ENCODE measurements at regions not wholly inside any gene's neighbourhood (a gene's known extent, or its start where the extent isn't known, plus 50 kb on each side); places are given as distances from the start of the nearest gene placed in this dataset.

- no peaks in the 10 kb centered on the region for H3K9me1 ChIP-seq (ENCODE audit: control insufficient read depth, extremely low read depth, insufficient read depth, low read length)
- no peaks in the 10 kb centered on the region for H3K36me3 ChIP-seq (ENCODE audit: control insufficient read depth in 2 of 2, extremely low read depth in 1 of 2, insufficient read depth in 2 of 2, low read length in 2 of 2)
- H3K9ac ChIP-seq (ENCODE audit: control insufficient read depth, extremely low read depth, insufficient read depth, low read length): no peak overlapping the region
- dilution Hi-C loops (cut with MboI; ENCODE audit: extremely low pct_ligation_motif_present, low sequenced_read_pairs): no loop called here
- H3K4me1 ChIP-seq (ENCODE audit: control insufficient read depth, extremely low read depth, insufficient read depth, low read length): no peaks in the 10 kb centered on the region
- DNase-seq (ENCODE audit: low read depth, low spot score): no peak
- no peak overlapping the region for H3K4me3 ChIP-seq (ENCODE audit: control insufficient read depth in 2 of 3, extremely low read depth in 1 of 3, insufficient read depth in 2 of 3, low read depth in 1 of 3, low read length in 3 of 3)
- H3K4me2 ChIP-seq (ENCODE audit: control insufficient read depth, extremely low read depth, insufficient read depth, low read depth, low read length): no peak overlapping the region
- H3K27me3 ChIP-seq (ENCODE audit: control insufficient read depth, extremely low read depth, insufficient read depth, low read length): no peaks in the 10 kb centered on the region
- H3K79me2 ChIP-seq (ENCODE audit: control insufficient read depth, insufficient read depth, low read length): no peaks in the 10 kb centered on the region
- no peak overlapping the region for H2AFZ ChIP-seq (ENCODE audit: control insufficient read depth, low read length)
- no peaks in the 10 kb centered on the region for H4K20me1 ChIP-seq (ENCODE audit: control insufficient read depth, extremely low read depth, insufficient read depth, low read length)
- peak; percentile 34 for FAIRE-seq
- no peaks in the 10 kb centered on the region for H3K9me3 ChIP-seq (ENCODE audit: control insufficient read depth, low read depth, low read length)
- TF ChIP-seq EZH2 (IDR thresholded peaks at IDR 0.05; ENCODE audit: low read length) (no peak), CTCF (optimal IDR thresholded peaks at IDR 0.05 in 1 of 3, IDR thresholded peaks at IDR 0.05 in 1 of 3, conservative IDR thresholded peaks at IDR 0.05 in 1 of 3; ENCODE audit: extremely low read depth in 1 of 3, insufficient read depth in 2 of 3, low read length in 3 of 3) (no peak)
- H3K27ac ChIP-seq (ENCODE audit: control insufficient read depth, insufficient read depth, low read length): no peak overlapping the region
Observed at GRCh38 chr7:93765475-93765874, 125.1 kb downstream of the TFPI2 start.

DNA sequence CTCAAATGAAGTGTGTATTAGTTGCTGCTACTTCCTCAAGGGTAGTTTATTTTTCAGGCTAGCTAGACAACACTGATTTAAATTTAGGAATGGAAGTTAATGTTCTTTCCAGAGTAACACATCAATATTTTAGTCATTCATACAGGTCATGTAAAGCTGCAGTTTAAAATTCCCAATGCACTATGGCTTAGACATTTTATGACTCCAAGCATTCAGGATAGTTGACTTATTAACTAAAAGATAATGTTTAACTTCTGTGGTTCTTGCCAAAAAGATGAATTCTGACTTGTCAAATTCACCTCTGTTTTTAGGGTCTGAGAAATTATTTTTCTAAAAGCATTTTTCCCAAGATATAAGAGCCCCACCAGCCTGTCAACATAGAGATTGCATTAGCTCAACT, 131.9 kb downstream of the TFPI2 start:
- no peaks in the 10 kb centered on the region for H3K27me3 ChIP-seq (ENCODE audit: control insufficient read depth, extremely low read depth, insufficient read depth, low read length)
- no peaks in the 10 kb centered on the region for H3K79me2 ChIP-seq (ENCODE audit: control insufficient read depth, insufficient read depth, low read length)
- H3K4me3 ChIP-seq (ENCODE audit: control insufficient read depth in 2 of 3, extremely low read depth in 1 of 3, insufficient read depth in 2 of 3, low read depth in 1 of 3, low read length in 3 of 3): no peak overlapping the region
- DNase-seq (ENCODE audit: low read depth, low spot score) (no peak), FAIRE-seq (no peak)
- H3K4me2 ChIP-seq (ENCODE audit: control insufficient read depth, extremely low read depth, insufficient read depth, low read depth, low read length): no peak overlapping the region
- no peak overlapping the region for H2AFZ ChIP-seq (ENCODE audit: control insufficient read depth, low read length)
- no peaks in the 10 kb centered on the region for H3K4me1 ChIP-seq (ENCODE audit: control insufficient read depth, extremely low read depth, insufficient read depth, low read length)
- dilution Hi-C loops (cut with MboI; ENCODE audit: extremely low pct_ligation_motif_present, low sequenced_read_pairs): no loop called here
- H3K27ac ChIP-seq (ENCODE audit: control insufficient read depth, insufficient read depth, low read length): no peak overlapping the region
- no peaks in the 10 kb centered on the region for H3K36me3 ChIP-seq (ENCODE audit: control insufficient read depth in 2 of 2, extremely low read depth in 1 of 2, insufficient read depth in 2 of 2, low read length in 2 of 2)
- H3K9ac ChIP-seq (ENCODE audit: control insufficient read depth, extremely low read depth, insufficient read depth, low read length): no peak overlapping the region
- no peaks in the 10 kb centered on the region for H3K9me3 ChIP-seq (ENCODE audit: control insufficient read depth, low read depth, low read length)
- H3K9me1 ChIP-seq (ENCODE audit: control insufficient read depth, extremely low read depth, insufficient read depth, low read length): no peaks in the 10 kb centered on the region
- TF ChIP-seq EZH2 (IDR thresholded peaks at IDR 0.05; ENCODE audit: low read length): no peak
- no peak for TF ChIP-seq CTCF (optimal IDR thresholded peaks at IDR 0.05 in 1 of 3, IDR thresholded peaks at IDR 0.05 in 1 of 3, conservative IDR thresholded peaks at IDR 0.05 in 1 of 3; ENCODE audit: extremely low read depth in 1 of 3, insufficient read depth in 2 of 3, low read length in 3 of 3)
- H4K20me1 ChIP-seq (ENCODE audit: control insufficient read depth, extremely low read depth, insufficient read depth, low read length): no peaks in the 10 kb centered on the region

Measured in keratinocyte (primary cell).